ENCODE measurements at regions not wholly inside any gene's neighbourhood (a gene's known extent, or its start where the extent isn't known, plus 50 kb on each side); places are given as distances from the start of the nearest gene placed in this dataset.
A peak's percentile ranks its signal among the peaks of the same experiment; 100 is the strongest.

- DNase-seq (ENCODE audit: low spot score), result no peak
Observed at GRCh38 chr2:6626401-6627012, 239.2 kb downstream of the CMPK2 start.

GRCh38 chr2:6627316-6627715, 238.4 kb downstream of the CMPK2 start:
- DNase-seq (ENCODE audit: low spot score), result no peak

- no peak for DNase-seq (ENCODE audit: low spot score)
Observed at GRCh38 chr2:6630209-6630608, 235.5 kb downstream of the CMPK2 start.

DNA sequence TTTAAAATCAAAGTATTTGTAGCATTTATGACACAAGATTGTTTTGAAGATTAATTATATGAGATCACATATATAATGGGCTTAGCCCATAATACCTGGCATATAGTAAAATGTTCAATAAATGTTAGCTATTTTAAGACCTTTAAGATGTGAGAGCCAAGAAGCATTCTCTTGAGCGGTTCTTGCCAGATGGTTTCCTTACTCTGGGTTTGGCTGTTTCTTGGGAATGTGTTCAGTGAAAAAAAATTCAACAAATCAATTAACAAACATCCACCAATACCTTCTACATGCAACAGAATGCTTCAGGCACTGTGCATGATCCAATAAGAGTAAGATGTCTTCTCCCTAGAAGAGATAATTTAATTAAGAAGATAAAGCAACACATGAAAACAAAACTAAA, 230.4 kb downstream of the CMPK2 start:
- DNase-seq (ENCODE audit: low spot score), result no peak

GRCh38 chr2:6637330-6637729, 228.4 kb downstream of the CMPK2 start:
- no peak for DNase-seq (ENCODE audit: low spot score)

DNA sequence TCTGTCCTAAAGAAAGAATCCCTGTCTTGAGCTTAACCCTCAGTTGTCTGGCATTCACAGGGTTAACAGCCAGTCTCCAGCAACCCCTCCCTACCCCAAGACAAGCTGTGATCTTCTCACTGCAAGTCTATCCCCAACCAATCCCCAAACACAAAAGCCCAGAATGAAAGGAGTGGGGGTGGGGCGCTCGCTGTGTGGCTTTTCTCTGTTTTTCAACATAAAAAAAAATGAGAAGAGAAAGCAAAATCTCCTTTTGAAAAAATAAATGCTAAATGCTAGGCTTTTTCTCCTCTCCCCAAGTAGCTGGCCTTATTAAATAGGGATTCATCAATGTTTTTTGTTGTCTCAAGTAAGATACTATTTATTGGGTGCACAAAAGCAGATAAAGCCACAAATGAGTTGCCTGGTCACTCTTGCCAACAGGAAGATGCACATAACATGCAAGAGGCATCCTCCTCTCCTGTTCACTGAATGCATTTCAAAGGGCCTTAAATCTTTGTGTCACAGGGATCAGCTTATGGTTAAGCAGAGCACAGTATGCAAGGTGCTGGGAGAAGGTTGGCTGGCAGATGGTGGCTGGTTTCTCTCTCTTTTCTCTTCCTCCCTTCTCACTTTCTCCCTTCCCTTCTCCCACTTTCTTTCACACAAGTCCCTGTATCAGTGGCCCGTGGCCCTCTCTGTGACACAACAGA, 225.6 kb downstream of the CMPK2 start:
- peak; percentile 77 for DNase-seq (ENCODE audit: low spot score)

DNA sequence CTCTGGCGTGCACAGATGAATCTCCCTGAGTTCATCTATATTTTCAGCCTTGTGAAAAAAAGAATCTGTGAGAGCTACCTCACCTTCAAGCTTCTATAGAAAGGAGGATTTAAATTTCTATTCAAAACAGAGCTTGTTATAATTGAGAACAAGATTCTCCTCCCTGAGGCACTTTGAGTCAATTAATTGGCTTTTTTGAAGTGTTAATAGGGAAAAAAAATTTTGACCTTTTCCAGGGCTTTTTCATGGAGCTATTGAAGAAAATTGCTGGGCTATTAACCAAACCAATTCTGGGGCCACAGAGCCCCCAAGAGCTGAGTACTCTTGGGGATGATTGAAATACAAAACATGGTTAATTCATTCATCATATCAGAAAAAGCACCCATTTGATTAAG, 225.1 kb downstream of the CMPK2 start:
- no peak for DNase-seq (ENCODE audit: low spot score)

DNA sequence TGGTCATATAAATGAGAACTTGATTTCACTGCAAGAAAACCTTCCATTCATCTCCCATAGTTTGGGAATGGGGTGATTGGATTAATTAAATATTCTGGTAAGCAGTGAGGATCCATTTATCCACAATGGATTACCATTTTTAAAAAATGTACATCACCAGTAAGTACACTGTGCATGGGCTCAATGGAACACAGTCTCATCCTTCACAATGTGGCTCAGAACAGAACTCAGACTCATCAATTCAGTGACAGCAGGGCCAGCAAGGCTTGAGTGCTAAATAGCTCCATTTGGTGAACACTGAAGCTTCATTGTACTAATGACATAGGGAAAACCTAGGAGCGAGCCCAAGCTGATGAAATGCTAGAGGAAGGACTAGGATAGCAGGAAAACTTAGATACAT, 223.8 kb downstream of the CMPK2 start:
- no peak for DNase-seq (ENCODE audit: low spot score)

GRCh38 chr2:6644261-6644660, 221.4 kb downstream of the CMPK2 start:
- no peak for DNase-seq (ENCODE audit: low spot score)

GRCh38 chr2:6645004-6645403, 220.7 kb downstream of the CMPK2 start:
- no peak for DNase-seq (ENCODE audit: low spot score)

- no peak for DNase-seq (ENCODE audit: low spot score)
Observed at GRCh38 chr2:6645672-6646071, 220.0 kb downstream of the CMPK2 start.

DNA sequence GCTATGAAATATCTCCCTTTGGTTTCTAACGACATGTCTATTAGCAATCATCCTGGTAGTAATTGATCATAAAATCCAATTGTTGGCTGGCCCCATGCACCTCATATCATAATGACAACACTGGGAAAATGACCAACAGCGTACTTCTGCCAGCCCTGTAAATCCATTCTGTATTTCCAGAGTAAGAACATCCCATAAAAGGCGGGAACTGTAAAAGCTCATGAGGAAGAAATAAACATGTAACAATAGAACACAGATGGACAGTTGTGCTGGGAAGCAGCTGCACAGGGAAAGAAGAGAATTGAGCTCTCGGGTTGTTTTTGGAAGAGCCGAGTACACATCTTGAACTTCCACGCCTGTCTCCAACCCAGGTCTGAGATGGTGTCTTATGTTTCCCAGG, 218.7 kb downstream of the CMPK2 start:
- DNase-seq (ENCODE audit: low spot score), result no peak

- DNase-seq (ENCODE audit: low spot score), result no peak
Observed at GRCh38 chr2:6648596-6649247, 217.0 kb downstream of the CMPK2 start.

DNA sequence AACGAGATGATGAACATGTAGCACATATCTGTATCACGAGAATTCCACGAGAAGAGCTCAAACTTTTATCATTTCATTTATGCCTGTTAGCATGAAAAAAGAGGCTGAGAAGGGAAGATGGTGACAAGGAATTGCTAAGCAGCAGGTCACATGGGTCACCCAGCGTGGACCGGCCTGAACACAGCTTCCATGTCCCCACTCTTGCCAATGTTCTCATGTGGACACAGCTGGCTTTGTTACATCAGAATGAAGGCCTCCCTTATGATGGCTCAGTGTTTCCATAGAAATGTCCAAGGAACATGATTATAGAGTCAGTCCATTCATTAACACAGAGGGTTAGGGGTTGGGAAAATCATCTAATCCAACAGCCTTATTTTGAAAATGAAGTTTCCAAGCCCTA, 215.4 kb downstream of the CMPK2 start:
- no peak for DNase-seq (ENCODE audit: low spot score)

GRCh38 chr2:6652251-6652650, 213.5 kb downstream of the CMPK2 start:
- no peak for DNase-seq (ENCODE audit: low spot score)

GRCh38 chr2:6653281-6653750, 212.4 kb downstream of the CMPK2 start:
- DNase-seq (ENCODE audit: low spot score), result no peak

- no peak for DNase-seq (ENCODE audit: low spot score)
Observed at GRCh38 chr2:6654279-6654678, 211.4 kb downstream of the CMPK2 start.

- DNase-seq (ENCODE audit: low spot score), result no peak
Observed at GRCh38 chr2:6656633-6657032, 209.1 kb downstream of the CMPK2 start.

- DNase-seq (ENCODE audit: low spot score), result no peak
Observed at GRCh38 chr2:6657136-6657535, 208.6 kb downstream of the CMPK2 start.

DNA sequence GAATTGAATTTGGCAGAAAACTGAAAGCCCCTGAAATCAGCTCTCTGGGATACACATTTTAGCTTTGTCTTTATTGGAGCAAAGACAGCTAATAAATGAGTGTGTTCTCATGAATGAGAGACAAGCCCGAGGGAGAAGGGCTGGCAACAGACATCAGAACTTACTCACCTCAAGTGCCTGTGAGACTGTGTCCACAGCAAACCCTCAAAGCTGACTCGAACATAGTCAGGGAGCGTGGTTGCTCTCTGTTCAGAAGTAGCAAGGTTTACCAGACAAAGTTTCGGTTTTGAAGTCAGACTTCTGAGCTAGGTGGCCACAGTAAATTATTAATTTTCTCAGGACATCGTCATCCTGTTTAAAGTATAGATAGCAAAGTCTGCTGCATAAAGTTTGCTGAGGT, 207.9 kb downstream of the CMPK2 start:
- DNase-seq (ENCODE audit: low spot score), result no peak

DNA sequence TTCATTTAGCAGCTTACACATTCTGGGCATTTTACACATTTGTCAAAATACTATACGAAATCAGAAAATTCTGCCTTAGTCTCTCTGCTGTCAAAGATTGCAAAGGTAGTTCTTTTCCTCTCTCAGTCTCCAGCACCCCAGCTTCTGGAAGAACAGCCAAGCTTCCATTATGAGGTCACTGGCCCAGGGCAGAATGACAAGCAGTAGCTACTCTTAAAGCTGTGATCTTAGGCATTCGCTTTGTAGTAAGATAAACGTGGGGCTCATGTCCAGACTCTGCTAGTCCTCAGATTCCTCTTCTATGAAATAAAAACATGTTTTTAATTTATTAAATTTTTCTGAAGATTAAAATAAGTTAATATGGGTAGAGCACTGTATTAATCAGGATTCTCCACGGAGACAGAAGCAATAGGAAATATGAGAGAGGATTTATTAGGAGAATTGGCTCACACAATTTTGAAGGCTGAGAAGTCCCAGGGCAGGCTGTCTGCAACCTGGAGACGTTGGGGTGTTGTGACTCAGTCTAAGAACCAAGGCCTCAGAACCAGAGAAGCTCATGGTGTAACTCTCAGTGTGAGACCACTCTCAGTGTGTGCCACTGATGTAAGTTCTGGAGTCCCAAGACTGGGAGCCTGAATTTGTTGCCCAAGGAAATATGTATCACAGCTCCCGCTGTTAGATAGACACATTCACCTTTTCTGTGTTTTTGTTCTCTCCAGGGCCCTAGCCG, 201.2 kb downstream of the CMPK2 start:
- no peak for DNase-seq (ENCODE audit: low spot score)

DNA sequence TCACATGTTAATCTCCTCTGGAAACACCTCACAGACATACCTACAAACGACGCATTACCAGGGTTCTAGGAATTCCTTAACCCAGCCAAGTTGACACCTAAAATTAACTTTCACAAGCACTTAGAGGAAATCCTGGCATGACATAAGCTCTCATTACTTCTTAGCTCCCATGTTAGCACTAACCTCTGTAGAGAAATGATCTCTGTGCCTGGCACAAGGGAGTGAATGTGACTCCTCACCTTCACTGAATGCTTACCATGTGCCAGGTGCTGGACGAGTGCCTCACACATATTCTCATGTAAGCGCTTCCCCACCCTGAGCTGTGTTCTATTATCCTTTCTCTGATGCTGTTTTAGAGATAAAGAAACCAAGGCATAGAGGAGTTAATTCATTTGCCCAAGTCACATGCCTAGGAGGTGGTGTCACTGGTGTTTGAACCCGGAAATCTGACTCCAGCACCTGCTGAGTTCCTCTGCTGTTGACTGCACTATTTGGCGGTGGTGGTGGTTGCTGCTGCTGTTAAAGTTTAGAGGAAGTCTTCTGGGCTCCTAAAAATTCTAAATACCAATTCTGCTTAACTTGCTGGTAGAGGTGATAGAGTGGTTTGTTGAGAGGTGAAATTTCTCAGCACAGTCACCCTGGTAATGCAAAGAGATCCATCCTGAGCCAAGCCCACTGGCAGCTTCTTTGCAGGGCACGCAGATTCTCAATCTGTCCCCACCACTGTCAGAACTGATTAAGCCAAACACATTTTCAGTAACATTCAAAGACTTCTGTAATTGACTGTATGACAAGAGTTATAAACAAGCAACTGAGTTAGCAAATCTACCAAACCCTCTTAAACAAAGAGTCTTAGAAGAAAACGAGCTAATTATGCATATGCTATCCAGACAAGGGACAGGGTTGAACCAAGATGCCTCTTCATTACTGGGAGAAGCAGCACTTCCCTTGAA, 200.3 kb downstream of the CMPK2 start:
- no peak for DNase-seq (ENCODE audit: low spot score)

Data from ecto neural progenitor cell (in vitro differentiated cells).